PC-3 (cell line): ENCODE measurements at regions not wholly inside any gene's neighbourhood (a gene's known extent, or its start where the extent isn't known, plus 50 kb on each side); places are given as distances from the start of the nearest gene placed in this dataset.

ENCODE experiments used
- EZH2 ChIP-seq: fragments of 300-600 bp; sonication (generic); IDR thresholded peaks from one replicate; pipeline ENCODE4 v1.6.1; 2017; ENCODE audit warnings: antibody characterized with exemption, mild to moderate bottlenecking, low read length; ENCODE audit not compliant: unreplicated experiment
- TF ChIP-seq, protein P1 (sequence below): fragments of 300-600 bp; sonication (generic); conservative IDR thresholded peaks from 2 replicates; pipeline ENCODE4 v1.5.1; 2017; ENCODE audit warnings: antibody characterized with exemption, low read depth, mild to moderate bottlenecking, low read length

DNA sequence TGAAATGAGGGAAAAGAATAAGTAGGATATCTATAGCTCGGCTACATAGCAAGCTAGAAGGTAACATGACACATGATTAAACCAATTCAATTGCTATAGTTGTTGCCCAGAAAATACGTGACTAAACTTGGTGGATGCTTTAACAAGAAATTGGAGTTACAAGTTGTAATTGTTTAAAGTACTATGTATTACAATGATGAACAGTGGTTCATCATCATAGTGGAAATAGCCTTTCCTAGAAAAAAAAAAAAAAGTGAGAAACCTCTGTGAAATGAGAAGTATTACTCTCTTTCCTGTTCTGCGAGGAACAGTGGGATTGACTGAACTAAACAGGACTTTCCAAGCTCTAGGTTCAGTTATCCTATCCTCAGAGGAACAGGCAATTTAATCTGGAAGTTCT, 209.7 kb upstream of the KLF3 start:
- TF ChIP-seq, protein P1, sequence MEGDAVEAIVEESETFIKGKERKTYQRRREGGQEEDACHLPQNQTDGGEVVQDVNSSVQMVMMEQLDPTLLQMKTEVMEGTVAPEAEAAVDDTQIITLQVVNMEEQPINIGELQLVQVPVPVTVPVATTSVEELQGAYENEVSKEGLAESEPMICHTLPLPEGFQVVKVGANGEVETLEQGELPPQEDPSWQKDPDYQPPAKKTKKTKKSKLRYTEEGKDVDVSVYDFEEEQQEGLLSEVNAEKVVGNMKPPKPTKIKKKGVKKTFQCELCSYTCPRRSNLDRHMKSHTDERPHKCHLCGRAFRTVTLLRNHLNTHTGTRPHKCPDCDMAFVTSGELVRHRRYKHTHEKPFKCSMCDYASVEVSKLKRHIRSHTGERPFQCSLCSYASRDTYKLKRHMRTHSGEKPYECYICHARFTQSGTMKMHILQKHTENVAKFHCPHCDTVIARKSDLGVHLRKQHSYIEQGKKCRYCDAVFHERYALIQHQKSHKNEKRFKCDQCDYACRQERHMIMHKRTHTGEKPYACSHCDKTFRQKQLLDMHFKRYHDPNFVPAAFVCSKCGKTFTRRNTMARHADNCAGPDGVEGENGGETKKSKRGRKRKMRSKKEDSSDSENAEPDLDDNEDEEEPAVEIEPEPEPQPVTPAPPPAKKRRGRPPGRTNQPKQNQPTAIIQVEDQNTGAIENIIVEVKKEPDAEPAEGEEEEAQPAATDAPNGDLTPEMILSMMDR: no peak
- no peak for TF ChIP-seq EZH2
